Loucy (cell line): ENCODE measurements at regions not wholly inside any gene's neighbourhood (a gene's known extent, or its start where the extent isn't known, plus 50 kb on each side); places are given as distances from the start of the nearest gene placed in this dataset.

Source experiments
- H2AFZ ChIP-seq: fragments of 200-600 bp; sonication (generic); 2 replicates; pipeline ENCODE4 v1.6.0; 2016; ENCODE audit warnings: antibody characterized with exemption, mild to moderate bottlenecking, low read length, moderate library complexity
- H3F3A ChIP-seq: fragments of 200-600 bp; 2 replicates; pipeline ENCODE4 v1.6.0; 2016; ENCODE audit warnings: antibody characterized with exemption, low read depth, mild to moderate bottlenecking
- H3K27me3 ChIP-seq: fragments of 200-600 bp; sonication (generic); 2 replicates; pipeline ENCODE4 v1.6.1; 2014; ENCODE audit warnings: low read length, mild to moderate bottlenecking; ENCODE audit not compliant: insufficient read depth, poor library complexity, severe bottlenecking
- H3K36me3 ChIP-seq: fragments of 200-600 bp; sonication (generic); 2 replicates; pipeline ENCODE4 v1.6.1; 2016; ENCODE audit warnings: low read length; ENCODE audit not compliant: insufficient read depth
- H3K4me1 ChIP-seq: fragments of 200-600 bp; sonication (generic); 2 replicates; pipeline ENCODE4 v1.5.1; 2014; ENCODE audit warnings: low read length, mild to moderate bottlenecking; ENCODE audit not compliant: insufficient read depth, poor library complexity, severe bottlenecking
- H3K4me2 ChIP-seq: fragments of 200-600 bp; sonication (generic); 2 replicates; pipeline ENCODE4 v1.6.0; 2014; ENCODE audit warnings: antibody characterized with exemption, low read length, low read depth, mild to moderate bottlenecking; ENCODE audit not compliant: poor library complexity, severe bottlenecking
- H3K4me3 ChIP-seq: fragments of 200-600 bp; sonication (generic); 2 replicates; pipeline ENCODE4 v1.5.1; 2014; ENCODE audit warnings: low read length, mild to moderate bottlenecking, mixed read lengths; ENCODE audit not compliant: poor library complexity, severe bottlenecking
- H3K79me2 ChIP-seq: fragments of 200-600 bp; sonication (generic); 2 replicates; pipeline ENCODE4 v1.6.1; 2014; ENCODE audit warnings: low read length; ENCODE audit not compliant: insufficient read depth
- H3K9ac ChIP-seq: fragments of 200-600 bp; sonication (generic); 2 replicates; pipeline ENCODE4 v1.6.0; 2014; ENCODE audit warnings: mild to moderate bottlenecking, low read depth, low read length, moderate library complexity; ENCODE audit not compliant: poor library complexity, severe bottlenecking
- H3K9me2 ChIP-seq: fragments of 200-600 bp; sonication (generic); replicated peaks from 2 replicates; pipeline ENCODE4 v1.6.1; 2016; ENCODE audit warnings: low read depth, low read length, mixed read lengths
- H3K9me3 ChIP-seq: fragments of 200-600 bp; sonication (generic); 2 replicates; pipeline ENCODE4 v1.6.1; 2014; ENCODE audit warnings: mild to moderate bottlenecking, antibody characterized with exemption, low read length, low read depth; ENCODE audit not compliant: insufficient read depth
- H4K20me1 ChIP-seq: fragments of 200-600 bp; sonication (generic); 2 replicates; pipeline ENCODE4 v1.6.0; 2014; ENCODE audit warnings: antibody characterized with exemption, low read length, mild to moderate bottlenecking; ENCODE audit not compliant: insufficient read depth, poor library complexity, severe bottlenecking
- CTCF ChIP-seq: fragments of 200-600 bp; sonication (generic); conservative IDR thresholded peaks from 2 replicates; pipeline ENCODE4 v1.5.1; 2014; ENCODE audit warnings: mild to moderate bottlenecking, antibody characterized with exemption, low read length
- EZH2phosphoT487 ChIP-seq: fragments of 200-600 bp; IDR thresholded peaks from 2 replicates; pipeline ENCODE4 v1.6.1; 2018; ENCODE audit warnings: antibody characterized with exemption, mild to moderate bottlenecking, moderate library complexity, borderline replicate concordance

- Histone ChIP-seq H3K9me3 (no peaks in the 10 kb centered on the region), H3K4me3 (no peak overlapping the region), H3K79me2 (no peaks in the 10 kb centered on the region), H3K9ac (no peak overlapping the region), H3K4me1 (no peaks in the 10 kb centered on the region), H3K4me2 (no peak overlapping the region), H3K9me2 (no peaks in the 10 kb centered on the region), H4K20me1 (no peaks in the 10 kb centered on the region), H3K27me3 (no peaks in the 10 kb centered on the region), H2AFZ (no peak overlapping the region), H3F3A (no peaks in the 10 kb centered on the region), H3K36me3 (no peaks in the 10 kb centered on the region)
- TF ChIP-seq CTCF (no peak), EZH2phosphoT487 (no peak)
These were observed 50.9 kb upstream of the SPTSSB start for GRCh38 chr3:161422171-161422700.
